Left ventricle myocardium inferior (tissue), 1 donor: ENCODE measurements at regions not wholly inside any gene's neighbourhood (a gene's known extent, or its start where the extent isn't known, plus 50 kb on each side); places are given as distances from the start of the nearest gene placed in this dataset.

Experiments used
- DNase-seq: peaks from one replicate; pipeline ENCODE4 v3.0.0-alpha.2; 2020
- H3K27ac ChIP-seq: fragments of 200-600 bp; replicated peaks from 2 replicates; pipeline ENCODE4 v1.8.0; 2021
- H3K27me3 ChIP-seq: fragments of 200-600 bp; 2 replicates; pipeline ENCODE4 v1.8.0; 2021; ENCODE audit warnings: low read depth
- H3K36me3 ChIP-seq: fragments of 200-600 bp; 2 replicates; pipeline ENCODE4 v1.8.0; 2021
- H3K4me1 ChIP-seq: fragments of 200-600 bp; 2 replicates; pipeline ENCODE4 v1.8.0; 2021
- H3K4me3 ChIP-seq: fragments of 200-600 bp; 2 replicates; pipeline ENCODE4 v1.8.0; 2021; ENCODE audit warnings: mild to moderate bottlenecking, moderate library complexity
- H3K9me3 ChIP-seq: fragments of 200-600 bp; replicated peaks from 2 replicates; pipeline ENCODE4 v1.8.0; 2021
- intact Hi-C: fragments of 100-400 bp; cut with micrococcal nuclease; formaldehyde crosslinking; loops from one replicate; pipeline ENCODE4 v1.11.0; 2022
- TF ChIP-seq, protein P1 (sequence below): fragments of 200-600 bp; IDR thresholded peaks from 2 replicates; pipeline ENCODE4 v1.8.0; 2021; ENCODE audit warnings: antibody characterized with exemption, mild to moderate bottlenecking, borderline replicate concordance
- donor health status: DM: no; HTN: yes; CAD: no; lungs with severe emphysema.

DNA sequence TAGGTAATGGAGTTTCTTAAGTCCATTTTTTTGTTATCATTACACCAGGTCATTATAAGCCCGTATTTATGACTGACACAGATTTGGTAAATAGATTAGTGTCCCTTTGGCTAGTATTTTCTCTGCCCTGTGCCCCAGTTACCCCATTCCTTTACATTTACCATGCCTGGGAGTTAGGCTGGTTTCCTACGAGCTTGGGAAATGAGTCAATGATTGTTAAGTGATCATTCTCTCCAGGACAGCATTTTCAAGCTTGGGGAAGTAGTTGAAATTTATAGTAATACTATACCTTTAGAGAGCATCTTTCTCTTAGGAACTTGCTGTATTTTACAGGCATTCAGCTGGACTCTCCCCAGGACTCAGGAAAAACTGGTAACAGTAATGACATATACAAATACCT lies 573.1 kb downstream of the TLE4 start:
- intact Hi-C loops = no loop called here
- Histone ChIP-seq H3K4me1 (no peaks in the 10 kb centered on the region), H3K36me3 (no peaks in the 10 kb centered on the region), H3K27me3 (no peaks in the 10 kb centered on the region), H3K9me3 (peaks cover 5% of the 10 kb centered on the region), H3K4me3 (no peak overlapping the region), H3K27ac (no peak overlapping the region)
- no peak for DNase-seq
- TF ChIP-seq, protein P1, sequence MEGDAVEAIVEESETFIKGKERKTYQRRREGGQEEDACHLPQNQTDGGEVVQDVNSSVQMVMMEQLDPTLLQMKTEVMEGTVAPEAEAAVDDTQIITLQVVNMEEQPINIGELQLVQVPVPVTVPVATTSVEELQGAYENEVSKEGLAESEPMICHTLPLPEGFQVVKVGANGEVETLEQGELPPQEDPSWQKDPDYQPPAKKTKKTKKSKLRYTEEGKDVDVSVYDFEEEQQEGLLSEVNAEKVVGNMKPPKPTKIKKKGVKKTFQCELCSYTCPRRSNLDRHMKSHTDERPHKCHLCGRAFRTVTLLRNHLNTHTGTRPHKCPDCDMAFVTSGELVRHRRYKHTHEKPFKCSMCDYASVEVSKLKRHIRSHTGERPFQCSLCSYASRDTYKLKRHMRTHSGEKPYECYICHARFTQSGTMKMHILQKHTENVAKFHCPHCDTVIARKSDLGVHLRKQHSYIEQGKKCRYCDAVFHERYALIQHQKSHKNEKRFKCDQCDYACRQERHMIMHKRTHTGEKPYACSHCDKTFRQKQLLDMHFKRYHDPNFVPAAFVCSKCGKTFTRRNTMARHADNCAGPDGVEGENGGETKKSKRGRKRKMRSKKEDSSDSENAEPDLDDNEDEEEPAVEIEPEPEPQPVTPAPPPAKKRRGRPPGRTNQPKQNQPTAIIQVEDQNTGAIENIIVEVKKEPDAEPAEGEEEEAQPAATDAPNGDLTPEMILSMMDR = no peak

DNA sequence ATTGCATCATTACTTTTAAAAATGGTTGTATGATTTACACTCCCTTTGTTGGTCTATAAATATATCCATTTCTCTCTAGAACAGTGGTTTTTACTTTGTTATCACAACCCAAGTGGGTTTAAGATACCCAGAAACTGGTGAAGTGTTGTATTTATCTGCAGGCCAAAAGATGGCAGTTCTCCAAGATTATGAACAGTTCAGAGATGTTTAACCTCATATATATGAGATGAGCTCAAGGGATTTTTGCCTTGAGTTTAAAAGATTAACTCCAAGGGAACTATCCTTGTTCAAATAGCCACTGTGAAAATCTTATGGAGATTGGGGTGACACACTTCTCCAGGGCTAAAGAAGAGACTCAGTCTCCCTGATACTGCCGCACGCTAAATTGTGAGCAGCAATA lies 572.6 kb downstream of the TLE4 start:
- no peak for DNase-seq
- H3K4me3 ChIP-seq = no peak overlapping the region
- H3K9me3 ChIP-seq = peaks cover under 1% of the 10 kb centered on the region
- H3K27ac ChIP-seq = no peak overlapping the region
- no peaks in the 10 kb centered on the region for H3K27me3 ChIP-seq
- H3K4me1 ChIP-seq = no peaks in the 10 kb centered on the region
- TF ChIP-seq, protein P1 = no peak
- no peaks in the 10 kb centered on the region for H3K36me3 ChIP-seq
- intact Hi-C loops = no loop called here

DNA sequence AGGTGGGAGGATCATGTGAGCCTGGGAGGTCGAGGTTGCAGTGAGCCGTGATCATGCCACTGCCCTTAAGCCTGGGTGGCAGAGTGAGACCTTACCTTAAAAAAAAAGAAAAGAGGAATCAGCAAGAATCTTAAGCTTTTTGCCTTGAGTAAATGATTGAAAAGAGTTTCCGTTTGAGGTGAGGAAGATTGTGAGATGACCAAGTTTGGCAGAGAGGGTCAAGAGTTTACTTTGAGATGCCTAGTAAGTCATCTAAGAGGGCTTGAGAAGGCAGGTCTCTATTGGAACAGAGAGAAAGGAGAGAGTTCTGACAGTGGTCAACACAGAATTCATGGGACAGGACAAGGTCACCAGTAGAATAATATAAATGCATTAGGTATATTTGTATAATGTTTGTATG lies 572.1 kb downstream of the TLE4 start:
- Histone ChIP-seq H3K9me3 (no peaks in the 10 kb centered on the region), H3K4me1 (no peaks in the 10 kb centered on the region), H3K4me3 (no peak overlapping the region), H3K36me3 (no peaks in the 10 kb centered on the region), H3K27me3 (no peaks in the 10 kb centered on the region), H3K27ac (no peak overlapping the region)
- DNase-seq = no peak
- intact Hi-C loops = no loop called here
- TF ChIP-seq, protein P1 = no peak

DNA sequence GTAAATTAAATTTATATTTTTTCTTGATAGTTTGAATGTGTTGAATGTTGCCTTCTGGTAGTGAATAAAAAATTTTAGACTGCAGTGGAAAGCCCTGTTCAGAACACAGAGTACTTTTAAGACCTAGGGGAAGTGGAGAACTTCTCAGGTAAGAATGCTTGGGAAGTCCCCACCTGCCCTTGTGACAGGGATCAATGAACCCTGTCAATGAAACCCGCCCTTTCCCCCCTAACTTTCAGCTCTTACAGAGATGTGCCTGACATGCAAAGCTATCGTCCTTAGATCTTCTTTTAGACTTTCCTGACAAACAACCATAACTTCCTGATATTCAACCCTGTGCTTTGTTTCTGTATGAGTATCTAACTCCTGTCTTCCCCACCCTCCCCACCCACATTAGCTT lies 562.7 kb downstream of the TLE4 start:
- no peaks in the 10 kb centered on the region for H3K4me1 ChIP-seq
- H3K27ac ChIP-seq = no peak overlapping the region
- no peaks in the 10 kb centered on the region for H3K36me3 ChIP-seq
- H3K9me3 ChIP-seq = no peaks in the 10 kb centered on the region
- H3K27me3 ChIP-seq = peaks cover 4% of the 10 kb centered on the region
- H3K4me3 ChIP-seq = no peak overlapping the region
- no peak for DNase-seq
- TF ChIP-seq, protein P1 = no peak
- intact Hi-C loops = no loop called here

DNA sequence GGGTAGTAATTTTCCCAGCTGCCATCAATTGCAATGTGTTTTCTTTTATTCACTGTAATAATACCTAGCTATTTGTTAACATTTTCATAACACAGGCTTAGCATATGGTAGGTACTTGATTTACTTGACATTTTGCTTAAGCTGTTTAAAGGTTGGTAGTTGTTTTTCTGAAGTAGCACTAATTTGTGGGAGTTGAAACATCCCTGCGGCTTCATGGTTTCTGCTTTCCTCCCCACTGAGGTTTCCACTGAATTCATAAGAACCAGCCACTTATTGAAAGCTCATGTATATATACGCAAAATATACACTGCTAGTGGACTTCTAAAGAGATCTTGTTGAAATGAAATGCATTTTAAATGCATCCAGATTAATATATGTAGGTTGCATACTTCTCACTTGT lies 559.9 kb downstream of the TLE4 start:
- Histone ChIP-seq H3K27ac (no peak overlapping the region), H3K36me3 (no peaks in the 10 kb centered on the region), H3K27me3 (peaks cover 12% of the 10 kb centered on the region), H3K4me1 (no peaks in the 10 kb centered on the region), H3K4me3 (no peak overlapping the region), H3K9me3 (no peaks in the 10 kb centered on the region)
- intact Hi-C loops = no loop called here
- TF ChIP-seq, protein P1 = no peak
- no peak for DNase-seq

DNA sequence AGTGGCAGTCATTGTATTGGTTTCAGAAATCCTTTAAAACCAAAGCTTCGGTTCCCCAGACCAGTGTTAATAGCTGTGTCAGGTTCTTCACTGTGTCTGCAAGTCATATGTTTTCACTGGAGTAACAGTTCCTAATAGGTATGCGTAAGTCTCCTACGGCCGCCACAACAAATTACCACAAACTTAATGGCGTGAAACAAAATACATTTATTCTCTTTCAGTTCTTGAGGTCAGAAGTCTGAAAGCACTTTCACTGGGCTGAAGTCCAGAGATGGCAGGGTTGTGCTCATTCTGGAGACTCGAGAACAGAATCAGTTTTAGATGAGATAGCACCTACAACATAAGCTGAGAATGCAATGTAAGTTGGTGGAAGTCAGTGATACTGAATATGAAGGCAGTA lies 556.2 kb downstream of the TLE4 start:
- Histone ChIP-seq H3K36me3 (no peaks in the 10 kb centered on the region), H3K27me3 (peaks cover 12% of the 10 kb centered on the region), H3K4me1 (no peaks in the 10 kb centered on the region), H3K27ac (no peak overlapping the region), H3K4me3 (no peak overlapping the region), H3K9me3 (no peaks in the 10 kb centered on the region)
- intact Hi-C loops = no loop called here
- no peak for DNase-seq
- TF ChIP-seq, protein P1 = no peak
